ENCODE measurements at regions not wholly inside any gene's neighbourhood (a gene's known extent, or its start where the extent isn't known, plus 50 kb on each side); places are given as distances from the start of the nearest gene placed in this dataset.

DNA sequence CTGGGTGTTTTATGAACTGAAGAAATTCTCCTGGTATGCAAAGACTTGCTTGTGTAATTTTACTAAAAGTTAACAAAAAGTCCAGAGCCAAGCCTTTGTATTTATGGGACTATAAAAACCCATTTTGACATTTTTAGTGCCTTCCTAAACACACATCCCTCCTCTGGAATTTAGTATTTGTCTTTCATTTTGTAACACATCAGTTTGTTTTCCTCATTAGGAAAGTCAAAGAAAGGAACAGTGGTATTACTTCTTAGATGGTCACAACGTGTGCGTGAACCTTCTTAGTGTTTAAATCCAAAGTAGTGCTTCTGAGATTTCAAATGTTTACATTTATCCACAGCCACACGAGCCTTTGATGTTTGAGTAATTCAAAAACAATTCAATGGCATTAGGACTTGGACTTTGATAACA, 103.2 kb upstream of the TMEM106B start:
- Histone ChIP-seq H2BK20ac (ENCODE audit: low read depth, low read length) (no peak overlapping the region), H4K91ac (ENCODE audit: insufficient read depth, low read depth, low read length) (no peak overlapping the region), H2AFZ (replicated peaks; ENCODE audit: low read length, poor library complexity) (no peak overlapping the region), H4K20me1 (ENCODE audit: insufficient read depth, low read length) (no peaks in the 10 kb centered on the region), H3K27ac (ENCODE audit: insufficient read depth, low read length) (no peak overlapping the region), H3K27me3 (ENCODE audit: control insufficient read depth, insufficient read depth, low read length) (no peaks in the 10 kb centered on the region; the same call in 1 of the 2 replicates), H3K79me1 (ENCODE audit: low read depth in 1 of 2, low read length in 2 of 2) (no peaks in the 10 kb centered on the region), H4K8ac (ENCODE audit: low read depth in 2 of 2, low read length in 2 of 2) (no peak overlapping the region), H3K14ac (replicated peaks; ENCODE audit: low read depth, low read length) (no peak overlapping the region), H2AK5ac (ENCODE audit: low read depth, low read length) (no peak overlapping the region), H4K5ac (ENCODE audit: low read depth, low read length) (no peak overlapping the region), H3K18ac (ENCODE audit: low read depth, low read length) (no peak overlapping the region), H3K4me3 (ENCODE audit: insufficient read depth, low read depth, low read length) (no peak overlapping the region), H3K23ac (ENCODE audit: low read depth, low read length) (no peak overlapping the region), H3K4me1 (ENCODE audit: control insufficient read depth, insufficient read depth, low read length) (no peaks in the 10 kb centered on the region), H2BK120ac (ENCODE audit: low read depth, low read length) (no peak overlapping the region), H3K4ac (ENCODE audit: low read depth, low read length) (no peak overlapping the region), H3K9ac (ENCODE audit: low read depth, low read length) (no peak overlapping the region), H2BK5ac (ENCODE audit: low read depth, low read length, poor library complexity, severe bottlenecking) (no peak overlapping the region), H3K36me3 (ENCODE audit: control insufficient read depth, insufficient read depth, low read length) (no peaks in the 10 kb centered on the region), H3K4me2 (ENCODE audit: low read depth, low read length) (peak overlapping the region; percentile 27; the same call in 1 of the 2 replicates), H2AK9ac (replicated peaks; ENCODE audit: low read depth, low read length, poor library complexity) (no peak overlapping the region), H3K9me3 (ENCODE audit: control insufficient read depth, insufficient read depth, low read length) (no peaks in the 10 kb centered on the region), H2BK15ac (ENCODE audit: low read depth, low read length) (no peak overlapping the region), H3K9me1 (ENCODE audit: insufficient read depth, low read length) (no peaks in the 10 kb centered on the region), H3K56ac (ENCODE audit: extremely low read depth, insufficient read depth, low read length) (no peak overlapping the region)
- CTCF ChIA-PET = interaction anchor here (0.9 kb wide), 1 partner anchor 11 kb away, joined by 3 read pairs; no protein-coding TSS in a partner anchor
- no peak for TF ChIP-seq NFE2L2 (IDR thresholded peaks at IDR 0.05; ENCODE audit: low read depth, low read length)
- TF ChIP-seq CEBPB (IDR thresholded peaks at IDR 0.05; ENCODE audit: low read depth, low read length) = no peak
- no peak for TF ChIP-seq CHD1 (IDR thresholded peaks at IDR 0.05; ENCODE audit: low read depth, low read length)
- no peak for TF ChIP-seq SMC3 (IDR thresholded peaks at IDR 0.05; ENCODE audit: low read depth, low read length)
- no peak for TF ChIP-seq POLR2A (IDR thresholded peaks at IDR 0.05; ENCODE audit: low read depth, low read length)
- no peak for TF ChIP-seq MAFK (IDR thresholded peaks at IDR 0.05; ENCODE audit: low read depth, low read length)
- no peak for TF ChIP-seq BHLHE40 (IDR thresholded peaks at IDR 0.05; ENCODE audit: low read depth, low read length)
- no CpG with 5 or more reads among the region's 3 CpGs for WGBS, 2 experiments (ENCODE audit: extremely low coverage in 2 of 2, insufficient read length in 1 of 2)
- DNase-seq (no peak), ATAC-seq (ENCODE audit: low read depth) (no peak)
- intact Hi-C loops (cut with micrococcal nuclease) (loop anchor here (10.0 kb wide), 1 partner anchor 73 kb away; no protein-coding TSS in a partner anchor), dilution Hi-C loops (cut with HindIII; ENCODE audit: low sequenced_read_pairs, unreplicated experiment) (no loop called here), in situ Hi-C loops (cut with MboI; ENCODE audit: low sequenced_read_pairs) (no loop called here)
- BruUV-seq (replicated peaks) = no TSS peak
- POLR2A ChIA-PET (ENCODE audit: unreplicated experiment) = no interaction called here
